ENCODE measurements at regions not wholly inside any gene's neighbourhood (a gene's known extent, or its start where the extent isn't known, plus 50 kb on each side); places are given as distances from the start of the nearest gene placed in this dataset.
A peak's percentile ranks its signal among the peaks of the same experiment; 100 is the strongest.

GRCh38 chr7:67302113-67303039 lies 305.7 kb downstream of the TYW1 start:
- TF ChIP-seq CTCF (conservative IDR thresholded peaks at IDR 0.05 in 1 of 2, IDR thresholded peaks at IDR 0.05 in 1 of 2; ENCODE audit: low read depth in 1 of 2, low read length in 2 of 2): peak; percentile 19 to 21
- TF ChIP-seq EZH2 (IDR thresholded peaks at IDR 0.05; ENCODE audit: low read length, missing control alignments): no peak

All from fibroblast of lung (primary cell).